ENCODE measurements at regions not wholly inside any gene's neighbourhood (a gene's known extent, or its start where the extent isn't known, plus 50 kb on each side); places are given as distances from the start of the nearest gene placed in this dataset.

- in situ Hi-C loops (cut with HindIII; ENCODE audit: low sequenced_read_pairs), result no loop called here
Measured at GRCh38 chr9:108100571-108100970, 611.0 kb upstream of the KLF4 start.

GRCh38 chr9:108099854-108100253 lies 610.3 kb upstream of the KLF4 start:
- in situ Hi-C loops (cut with HindIII; ENCODE audit: low sequenced_read_pairs), result no loop called here

GRCh38 chr9:108095496-108095895 lies 605.9 kb upstream of the KLF4 start:
- in situ Hi-C loops (cut with HindIII; ENCODE audit: low sequenced_read_pairs), result no loop called here

- in situ Hi-C loops (cut with HindIII; ENCODE audit: low sequenced_read_pairs), result no loop called here
Measured at GRCh38 chr9:108094676-108094993, 605.1 kb upstream of the KLF4 start.

GRCh38 chr9:108093773-108094675 lies 604.5 kb upstream of the KLF4 start:
- in situ Hi-C loops (cut with HindIII; ENCODE audit: low sequenced_read_pairs), result no loop called here

GRCh38 chr9:108088916-108089315 lies 599.3 kb upstream of the KLF4 start:
- in situ Hi-C loops (cut with HindIII; ENCODE audit: low sequenced_read_pairs), result no loop called here

GRCh38 chr9:108087781-108088180 lies 598.2 kb upstream of the KLF4 start:
- in situ Hi-C loops (cut with HindIII; ENCODE audit: low sequenced_read_pairs), result no loop called here

- in situ Hi-C loops (cut with HindIII; ENCODE audit: low sequenced_read_pairs), result no loop called here
Measured at GRCh38 chr9:108086624-108087023, 597.1 kb upstream of the KLF4 start.

GRCh38 chr9:108085294-108085693 lies 595.7 kb upstream of the KLF4 start:
- in situ Hi-C loops (cut with HindIII; ENCODE audit: low sequenced_read_pairs), result no loop called here

GRCh38 chr9:108083796-108084352 lies 594.3 kb upstream of the KLF4 start:
- in situ Hi-C loops (cut with HindIII; ENCODE audit: low sequenced_read_pairs), result no loop called here

GRCh38 chr9:108083160-108083750 lies 593.7 kb upstream of the KLF4 start:
- in situ Hi-C loops (cut with HindIII; ENCODE audit: low sequenced_read_pairs), result no loop called here

- in situ Hi-C loops (cut with HindIII; ENCODE audit: low sequenced_read_pairs), result no loop called here
Measured at GRCh38 chr9:108081112-108081511, 591.5 kb upstream of the KLF4 start.

- in situ Hi-C loops (cut with HindIII; ENCODE audit: low sequenced_read_pairs), result no loop called here
Measured at GRCh38 chr9:108080285-108080684, 590.7 kb upstream of the KLF4 start.

- in situ Hi-C loops (cut with HindIII; ENCODE audit: low sequenced_read_pairs), result no loop called here
Measured at GRCh38 chr9:108078811-108079210, 589.2 kb upstream of the KLF4 start.

GRCh38 chr9:108078375-108078774 lies 588.8 kb upstream of the KLF4 start:
- in situ Hi-C loops (cut with HindIII; ENCODE audit: low sequenced_read_pairs), result no loop called here

GRCh38 chr9:108077556-108077955 lies 588.0 kb upstream of the KLF4 start:
- in situ Hi-C loops (cut with HindIII; ENCODE audit: low sequenced_read_pairs), result no loop called here

GRCh38 chr9:108074900-108075299 lies 585.3 kb upstream of the KLF4 start:
- in situ Hi-C loops (cut with HindIII; ENCODE audit: low sequenced_read_pairs), result no loop called here

- in situ Hi-C loops (cut with HindIII; ENCODE audit: low sequenced_read_pairs), result no loop called here
Measured at GRCh38 chr9:108073823-108074222, 584.3 kb upstream of the KLF4 start.

- in situ Hi-C loops (cut with HindIII; ENCODE audit: low sequenced_read_pairs), result no loop called here
Measured at GRCh38 chr9:108072740-108073139, 583.2 kb upstream of the KLF4 start.

- in situ Hi-C loops (cut with HindIII; ENCODE audit: low sequenced_read_pairs), result no loop called here
Measured at GRCh38 chr9:108070861-108071260, 581.3 kb upstream of the KLF4 start.

- in situ Hi-C loops (cut with HindIII; ENCODE audit: low sequenced_read_pairs), result no loop called here
Measured at GRCh38 chr9:108069991-108070390, 580.4 kb upstream of the KLF4 start.

- in situ Hi-C loops (cut with HindIII; ENCODE audit: low sequenced_read_pairs), result no loop called here
Measured at GRCh38 chr9:108062680-108063079, 573.1 kb upstream of the KLF4 start.
